Adrenal gland (tissue), 5 donors: ENCODE measurements at regions not wholly inside any gene's neighbourhood (a gene's known extent, or its start where the extent isn't known, plus 50 kb on each side); places are given as distances from the start of the nearest gene placed in this dataset.

Experiments used
- POLR2A ChIP-seq, 2 donors: fragments of 450-650 bp; IDR thresholded peaks; one replicate each; pipeline ENCODE4 v1.6.1; 2017; ENCODE audit warnings: antibody characterized with exemption in 2 of 2, mild to moderate bottlenecking in 2 of 2, moderate library complexity in 1 of 2
- TF ChIP-seq, protein P1 (sequence below), 6 experiments: fragments of 450-650 bp in 4 of 6; fragments of 200-600 bp in 2 of 6; sonication (generic) in 1 of 6; IDR thresholded peaks; 1 replicate in 5 of 6; 2 replicates in 1 of 6; pipeline versions ENCODE4 v1.5.1 to v1.8.0; 2016 to 2021; ENCODE audit warnings: antibody characterized with exemption in 6 of 6, mild to moderate bottlenecking in 2 of 6, moderate library complexity in 1 of 6
- donor health status: DM: no; HTN: no; CAD: no.

DNA sequence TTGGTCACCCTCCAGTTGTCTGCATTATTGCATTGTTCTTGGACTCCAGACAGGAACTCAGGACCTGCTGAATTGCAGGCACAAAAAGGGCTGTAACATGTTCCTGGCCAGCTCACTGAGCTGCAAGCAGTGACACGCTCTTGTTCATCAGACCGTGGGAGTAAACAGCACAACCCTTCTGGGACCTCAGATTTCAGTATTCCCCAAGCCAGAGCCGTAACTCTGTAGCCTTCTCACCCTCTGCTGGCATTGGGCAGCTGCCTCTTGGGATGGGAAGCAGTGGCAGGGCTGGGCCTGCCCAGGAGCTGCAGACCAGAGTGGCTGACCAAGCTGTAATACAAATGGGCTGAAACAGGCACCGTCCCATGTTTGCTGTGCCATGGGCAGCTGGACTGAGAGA lies 607.1 kb upstream of the BCHE start:
- no peak for TF ChIP-seq POLR2A (IDR thresholded peaks at IDR 0.05)
- TF ChIP-seq, protein P1, sequence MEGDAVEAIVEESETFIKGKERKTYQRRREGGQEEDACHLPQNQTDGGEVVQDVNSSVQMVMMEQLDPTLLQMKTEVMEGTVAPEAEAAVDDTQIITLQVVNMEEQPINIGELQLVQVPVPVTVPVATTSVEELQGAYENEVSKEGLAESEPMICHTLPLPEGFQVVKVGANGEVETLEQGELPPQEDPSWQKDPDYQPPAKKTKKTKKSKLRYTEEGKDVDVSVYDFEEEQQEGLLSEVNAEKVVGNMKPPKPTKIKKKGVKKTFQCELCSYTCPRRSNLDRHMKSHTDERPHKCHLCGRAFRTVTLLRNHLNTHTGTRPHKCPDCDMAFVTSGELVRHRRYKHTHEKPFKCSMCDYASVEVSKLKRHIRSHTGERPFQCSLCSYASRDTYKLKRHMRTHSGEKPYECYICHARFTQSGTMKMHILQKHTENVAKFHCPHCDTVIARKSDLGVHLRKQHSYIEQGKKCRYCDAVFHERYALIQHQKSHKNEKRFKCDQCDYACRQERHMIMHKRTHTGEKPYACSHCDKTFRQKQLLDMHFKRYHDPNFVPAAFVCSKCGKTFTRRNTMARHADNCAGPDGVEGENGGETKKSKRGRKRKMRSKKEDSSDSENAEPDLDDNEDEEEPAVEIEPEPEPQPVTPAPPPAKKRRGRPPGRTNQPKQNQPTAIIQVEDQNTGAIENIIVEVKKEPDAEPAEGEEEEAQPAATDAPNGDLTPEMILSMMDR (IDR thresholded peaks at IDR 0.05): no peak
